GM23338 (cell line): ENCODE measurements at regions not wholly inside any gene's neighbourhood (a gene's known extent, or its start where the extent isn't known, plus 50 kb on each side); places are given as distances from the start of the nearest gene placed in this dataset.
A peak's percentile ranks its signal among the peaks of the same experiment; 100 is the strongest.
"Not testable (repeated sequence)": the region's sequence is repeated elsewhere in the genome, so short reads cannot be mapped to it uniquely, and the experiment has no call there.

Source experiments
- ATAC-seq: fragments of 200-7000 bp; cut with Tn5 transposase; 3 replicates; pipeline ENCODE4 v1.9.1; 2020
- DNase-seq: peaks from one replicate; pipeline ENCODE4 v3.0.0-alpha.2; 2015; ENCODE audit warnings: low spot score
- H2AFZ ChIP-seq: fragments of 200-600 bp; sonication (generic); 2 replicates; pipeline ENCODE4 v1.8.0; 2016; ENCODE audit warnings: antibody characterized with exemption, mild to moderate bottlenecking, moderate library complexity
- H3F3A ChIP-seq: fragments of 200-600 bp; sonication (generic); replicated peaks from 2 replicates; pipeline ENCODE4 v1.8.0; 2017; ENCODE audit warnings: antibody characterized with exemption, mixed run types, low read depth
- H3K27ac ChIP-seq: fragments of 200-600 bp; sonication (generic); 2 replicates; pipeline ENCODE4 v1.6.1; 2016; ENCODE audit warnings: low read depth
- H3K27me3 ChIP-seq: fragments of 200-600 bp; sonication (generic); 2 replicates; pipeline ENCODE4 v1.8.0; 2016; ENCODE audit warnings: mild to moderate bottlenecking, mixed run types, moderate library complexity; ENCODE audit not compliant: insufficient read depth
- H3K36me3 ChIP-seq: fragments of 200-600 bp; sonication (generic); 2 replicates; pipeline ENCODE4 v1.8.0; 2016; ENCODE audit warnings: mild to moderate bottlenecking; ENCODE audit not compliant: insufficient read depth
- H3K4me1 ChIP-seq: fragments of 200-600 bp; sonication (generic); 2 replicates; pipeline ENCODE4 v1.8.0; 2016; ENCODE audit warnings: mild to moderate bottlenecking, moderate library complexity; ENCODE audit not compliant: insufficient read depth
- H3K4me2 ChIP-seq: fragments of 200-600 bp; sonication (generic); 2 replicates; pipeline ENCODE4 v1.7.1; 2017; ENCODE audit warnings: mixed run types
- H3K4me3 ChIP-seq: fragments of 200-600 bp; sonication (generic); 2 replicates; pipeline ENCODE4 v1.6.1; 2016; ENCODE audit warnings: mixed run types
- H3K79me2 ChIP-seq: fragments of 200-600 bp; sonication (generic); replicated peaks from 2 replicates; pipeline ENCODE4 v1.8.0; 2017; ENCODE audit warnings: mild to moderate bottlenecking; ENCODE audit not compliant: insufficient read depth
- H3K9me2 ChIP-seq: fragments of 200-600 bp; sonication (generic); 2 replicates; pipeline ENCODE4 v1.8.0; 2017; ENCODE audit not compliant: insufficient read depth
- H4K20me1 ChIP-seq: fragments of 200-600 bp; sonication (generic); replicated peaks from 2 replicates; pipeline ENCODE4 v1.8.0; 2017; ENCODE audit warnings: mild to moderate bottlenecking; ENCODE audit not compliant: insufficient read depth
- H3K27ac Mint-ChIP-seq: 2 replicates; pipeline ENCODE4 v1.8.0; 2020; ENCODE audit warnings: inconsistent platforms, mild to moderate bottlenecking, moderate library complexity, mixed read lengths
- H3K27me3 Mint-ChIP-seq: 3 replicates; pipeline ENCODE4 v1.8.0; 2022; ENCODE audit warnings: low read depth, mild to moderate bottlenecking, moderate library complexity, mixed read lengths, inconsistent platforms; ENCODE audit not compliant: insufficient read depth, poor library complexity
- H3K36me3 Mint-ChIP-seq: 3 replicates; pipeline ENCODE4 v1.8.0; 2021; ENCODE audit warnings: low read depth, mild to moderate bottlenecking, inconsistent platforms, moderate library complexity, mixed read lengths
- H3K4me1 Mint-ChIP-seq: 3 replicates; pipeline ENCODE4 v1.8.0; 2020; ENCODE audit warnings: mild to moderate bottlenecking, inconsistent platforms, mixed read lengths
- H3K4me3 Mint-ChIP-seq: 3 replicates; pipeline ENCODE4 v1.8.0; 2021; ENCODE audit warnings: moderate library complexity, mild to moderate bottlenecking, inconsistent platforms, mixed read lengths
- H3K9me3 Mint-ChIP-seq: 3 replicates; pipeline ENCODE4 v1.8.0; 2020; ENCODE audit warnings: moderate library complexity, mild to moderate bottlenecking, inconsistent platforms, mixed read lengths
- CREB1 ChIP-seq: fragments of 250-450 bp; sonication (Bioruptor Pico); IDR thresholded peaks from 2 replicates; pipeline ENCODE4 v1.5.0; 2020; ENCODE audit warnings: low read depth, mild to moderate bottlenecking, moderate library complexity
- JUNB ChIP-seq: IDR thresholded peaks from one replicate; pipeline ENCODE4 v1.6.1; 2016; ENCODE audit warnings: antibody characterized with exemption; ENCODE audit not compliant: unreplicated experiment
- NANOG ChIP-seq: IDR thresholded peaks from 2 replicates; pipeline ENCODE4 v1.6.1; 2016; ENCODE audit warnings: antibody characterized with exemption, borderline replicate concordance
- POLR2AphosphoS5 ChIP-seq: IDR thresholded peaks from 2 replicates; pipeline ENCODE4 v1.6.1; 2016; ENCODE audit warnings: antibody characterized with exemption, low read depth
- STAT1 ChIP-seq: IDR thresholded peaks from one replicate; pipeline ENCODE4 v1.6.1; 2016; ENCODE audit warnings: antibody characterized with exemption; ENCODE audit not compliant: unreplicated experiment
- ZNF331 ChIP-seq: fragments of 250-450 bp; sonication (Bioruptor Pico); IDR thresholded peaks from 2 replicates; pipeline ENCODE4 v1.5.0; 2020; ENCODE audit warnings: low read depth, mild to moderate bottlenecking, moderate library complexity
- ZNF462 ChIP-seq: fragments of 250-450 bp; sonication (Bioruptor Pico); IDR thresholded peaks from 2 replicates; pipeline ENCODE4 v1.5.0; 2020; ENCODE audit warnings: mild to moderate bottlenecking, moderate library complexity

GRCh38 chr4:173609158-173609557 lies 79.1 kb upstream of the HAND2 start (continued):
- TF ChIP-seq CREB1 (CRISPR knock-in tag) (no peak), POLR2AphosphoS5 (no peak), STAT1 (no peak), NANOG (no peak), JUNB (no peak), ZNF331 (CRISPR knock-in tag) (no peak), ZNF462 (CRISPR knock-in tag) (no peak)

GRCh38 chr4:173608632-173609031 lies 78.6 kb upstream of the HAND2 start:
- not testable (repeated sequence) for ATAC-seq, H3K4me1 Mint-ChIP-seq, H3K9me2 ChIP-seq, H3K27me3 Mint-ChIP-seq, H3K27ac Mint-ChIP-seq, H3K36me3 ChIP-seq, H3F3A ChIP-seq, H4K20me1 ChIP-seq, H3K36me3 Mint-ChIP-seq, H3K79me2 ChIP-seq, H3K27me3 ChIP-seq
- Mint-ChIP-seq H3K4me3 (peak overlapping the region; percentile 60), H3K9me3 (peaks cover 22% of the 10 kb centered on the region)
- peak overlapping the region; percentile 66 for H3K4me2 ChIP-seq
- H3K4me1 ChIP-seq = peaks cover 18% of the 10 kb centered on the region
- H3K27ac ChIP-seq = 0 out of 2 replicates have a peak overlapping the region, but pooled peaks have one; percentile 53
- peak overlapping the region; percentile 76 for H2AFZ ChIP-seq
- peak overlapping the region; percentile 56 for H3K4me3 ChIP-seq
- peak; percentile 43 for DNase-seq
